Neuronal stem cell (in vitro differentiated cells): ENCODE measurements at regions not wholly inside any gene's neighbourhood (a gene's known extent, or its start where the extent isn't known, plus 50 kb on each side); places are given as distances from the start of the nearest gene placed in this dataset.
A peak's percentile ranks its signal among the peaks of the same experiment; 100 is the strongest.
"Not testable (repeated sequence)": the region's sequence is repeated elsewhere in the genome, so short reads cannot be mapped to it uniquely, and the experiment has no call there.

Source experiments
- DNase-seq: peaks from one replicate; pipeline ENCODE4 v3.0.0-alpha.2; 2013; ENCODE audit warnings: low spot score
- H2AFZ ChIP-seq: one replicate; pipeline ENCODE4 v1.6.1; 2013; ENCODE audit warnings: mild to moderate bottlenecking, low read length, inconsistent platforms
- H2AK5ac ChIP-seq: 2 replicates; pipeline ENCODE4 v1.6.1; 2013; ENCODE audit warnings: low read depth, mild to moderate bottlenecking, inconsistent platforms, low read length, moderate library complexity, mixed read lengths
- H2BK120ac ChIP-seq: 2 replicates; pipeline ENCODE4 v1.6.1; 2013; ENCODE audit warnings: low read depth, mild to moderate bottlenecking, inconsistent platforms, low read length, moderate library complexity, mixed read lengths
- H2BK12ac ChIP-seq: one replicate; pipeline ENCODE4 v1.6.1; 2013; ENCODE audit warnings: low read length, inconsistent platforms
- H2BK15ac ChIP-seq: 2 replicates; pipeline ENCODE4 v1.6.1; 2013; ENCODE audit warnings: mild to moderate bottlenecking, low read length, inconsistent platforms, mixed read lengths
- H2BK5ac ChIP-seq: one replicate; pipeline ENCODE4 v1.6.1; 2013; ENCODE audit warnings: inconsistent platforms, mild to moderate bottlenecking, low read length, moderate library complexity
- H3K14ac ChIP-seq: one replicate; pipeline ENCODE4 v1.6.1; 2013; ENCODE audit warnings: low read length, inconsistent platforms
- H3K18ac ChIP-seq: 2 replicates; pipeline ENCODE4 v1.6.1; 2013; ENCODE audit warnings: low read length, inconsistent platforms
- H3K23ac ChIP-seq: 2 replicates; pipeline ENCODE4 v1.6.1; 2013; ENCODE audit warnings: low read depth, mild to moderate bottlenecking, mixed read lengths, low read length, inconsistent platforms; ENCODE audit not compliant: poor library complexity
- H3K27ac ChIP-seq: replicated peaks from 3 replicates; pipeline ENCODE4 v1.5.1; 2013; ENCODE audit warnings: low read length, inconsistent platforms
- H3K27me3 ChIP-seq, 3 experiments: 2 replicates each; pipeline ENCODE4 v1.6.1; 2013; ENCODE audit warnings: low read length in 3 of 3, mild to moderate bottlenecking in 2 of 3, inconsistent platforms in 1 of 3, low read depth in 1 of 3, mixed read lengths in 1 of 3, moderate library complexity in 1 of 3; ENCODE audit not compliant: control insufficient read depth in 3 of 3, insufficient read depth in 3 of 3
- H3K36me3 ChIP-seq, 2 donors: replicated peaks in 1 of 2; 2 replicates each; pipeline ENCODE4 v1.6.1; 2013; ENCODE audit warnings: low read length in 2 of 2; ENCODE audit not compliant: control insufficient read depth in 2 of 2, insufficient read depth in 2 of 2
- H3K4ac ChIP-seq: 2 replicates; pipeline ENCODE4 v1.6.1; 2013; ENCODE audit warnings: inconsistent platforms, mild to moderate bottlenecking, low read length, moderate library complexity
- H3K4me1 ChIP-seq, 2 donors: 1 replicate in 1 of 2; 2 replicates in 1 of 2; pipeline ENCODE4 v1.6.1; 2013; ENCODE audit warnings: low read length in 2 of 2, low read depth in 1 of 2; ENCODE audit not compliant: control insufficient read depth in 2 of 2, insufficient read depth in 1 of 2
- H3K4me2 ChIP-seq: one replicate; pipeline ENCODE4 v1.6.1; 2013; ENCODE audit warnings: mild to moderate bottlenecking, low read length, inconsistent platforms; ENCODE audit not compliant: insufficient read depth, poor library complexity, severe bottlenecking
- H3K4me3 ChIP-seq, 2 donors: 2 replicates each; pipeline ENCODE4 v1.5.1; 2013; ENCODE audit warnings: low read length in 2 of 2, mild to moderate bottlenecking in 2 of 2, inconsistent platforms in 1 of 2, moderate library complexity in 1 of 2
- H3K79me1 ChIP-seq: one replicate; pipeline ENCODE4 v1.6.1; 2013; ENCODE audit warnings: low read depth, mild to moderate bottlenecking, inconsistent platforms, low read length, moderate library complexity
- H3K9ac ChIP-seq: one replicate; pipeline ENCODE4 v1.6.1; 2013; ENCODE audit warnings: mild to moderate bottlenecking, low read depth, low read length, inconsistent platforms; ENCODE audit not compliant: poor library complexity
- H3K9me3 ChIP-seq, 2 donors: replicated peaks in 1 of 2; 2 replicates each; pipeline versions ENCODE3 to v1.6.1; 2013; ENCODE audit warnings: low read length in 2 of 2, mild to moderate bottlenecking in 2 of 2, inconsistent platforms in 1 of 2, low read depth in 1 of 2, mixed read lengths in 1 of 2, moderate library complexity in 1 of 2; ENCODE audit not compliant: control insufficient read depth in 2 of 2, insufficient read depth in 1 of 2
- H4K8ac ChIP-seq: one replicate; pipeline ENCODE4 v1.6.1; 2013; ENCODE audit warnings: low read depth, mild to moderate bottlenecking, inconsistent platforms, low read length, moderate library complexity
- H4K91ac ChIP-seq: one replicate; pipeline ENCODE4 v1.6.1; 2013; ENCODE audit warnings: low read length, low read depth, mild to moderate bottlenecking, inconsistent platforms; ENCODE audit not compliant: poor library complexity
- WGBS, 2 donors: extraction: QIAGEN DNeasy Blood & Tissue Kit; methylation state at CpG; one replicate each; pipeline ENCODE4 v1.1.7; 2013; ENCODE audit warnings: missing lambda C conversion rate in 2 of 2, mixed read lengths in 1 of 2; ENCODE audit not compliant: insufficient read length in 2 of 2, insufficient replicate concordance in 1 of 2; ENCODE audit errors: extremely low coverage in 2 of 2; 5-methylcytosine and 5-hydroxymethylcytosine counted together

DNA sequence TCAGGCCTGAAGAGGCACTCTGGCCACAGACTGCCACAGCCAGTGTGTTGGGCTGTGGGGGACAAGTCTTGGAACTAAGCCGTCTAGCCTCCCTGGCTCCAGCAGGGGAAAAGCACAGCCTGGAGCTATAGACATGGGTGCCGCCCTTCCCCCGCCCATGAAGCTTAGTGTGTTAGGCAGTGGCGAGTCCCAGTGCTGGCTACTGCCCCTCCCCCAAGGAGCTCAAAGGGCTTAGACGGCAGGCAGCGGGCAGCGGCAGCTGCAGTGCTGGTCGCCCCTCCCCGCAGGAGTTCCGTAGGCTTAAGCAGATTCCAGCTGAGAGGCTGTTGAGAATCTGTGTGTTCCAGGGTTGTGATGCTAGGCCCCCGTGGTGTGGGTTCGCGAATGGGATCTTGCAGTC lies 135.8 kb upstream of the RORA start:
- peak; percentile 41 for DNase-seq
- Histone ChIP-seq H2AFZ (peak overlapping the region; percentile 7), H3K14ac (peak overlapping the region; percentile 38), H3K4me1 (peaks cover 0 to 9% of the 10 kb centered on the region in 2 donors), H3K27ac (no peak overlapping the region), H2BK120ac (no peak overlapping the region), H3K4ac (no peak overlapping the region), H3K18ac (peak overlapping the region; percentile 96), H3K23ac (peak overlapping the region; percentile 93), H3K4me2 (peak overlapping the region; percentile 40), H3K9me3 (no peaks in the 10 kb centered on the region), H2AK5ac (peak overlapping the region; percentile 27), H3K36me3 (no peaks in the 10 kb centered on the region), H2BK5ac (peak overlapping the region; percentile 39), H2BK15ac (peak overlapping the region; percentile 85), H3K9ac (no peak overlapping the region), H4K91ac (peak overlapping the region; percentile 92), H3K27me3 (no peaks in the 10 kb centered on the region), H3K79me1 (no peaks in the 10 kb centered on the region), H3K4me3 (peak overlapping the region in 1 of 2 donors; percentile 58), H2BK12ac (no peak overlapping the region), H4K8ac (peak overlapping the region; percentile 82)
- WGBS, 2 donors = no CpG with 5 or more reads among the region's 13 CpGs

DNA sequence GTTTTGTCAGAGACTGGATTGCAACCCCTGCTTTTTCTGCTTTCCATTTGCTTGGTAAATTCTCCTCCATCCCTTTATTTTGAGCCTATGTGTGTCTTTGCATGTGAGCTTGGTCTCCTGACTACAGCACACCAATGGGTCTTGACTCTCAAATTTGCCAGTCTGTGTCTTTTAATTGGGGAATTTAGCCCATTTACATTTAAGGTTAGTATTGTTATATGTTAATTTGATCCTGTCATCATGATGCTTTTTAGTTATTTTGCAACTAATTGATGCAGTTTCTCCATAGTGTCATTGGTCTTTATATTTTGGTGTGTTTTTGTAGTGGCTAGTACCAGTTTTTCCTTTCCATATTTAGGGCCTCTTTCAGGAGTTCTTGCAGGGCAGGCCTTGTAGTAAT lies 133.8 kb upstream of the RORA start:
- not testable (repeated sequence) for H3K4me2 ChIP-seq, H3K4me3 ChIP-seq, H2AK5ac ChIP-seq, H3K4me1 ChIP-seq, H3K18ac ChIP-seq, H3K4ac ChIP-seq, H3K9me3 ChIP-seq, H2AFZ ChIP-seq, H3K79me1 ChIP-seq, H3K23ac ChIP-seq, H2BK120ac ChIP-seq, H3K36me3 ChIP-seq, DNase-seq, H2BK12ac ChIP-seq, H2BK5ac ChIP-seq, H3K27ac ChIP-seq, H3K14ac ChIP-seq, H4K91ac ChIP-seq, H3K9ac ChIP-seq, H4K8ac ChIP-seq, H2BK15ac ChIP-seq, H3K27me3 ChIP-seq

GRCh38 chr15:61344293-61344692 lies 115.2 kb upstream of the RORA start:
- no peak overlapping the region for H3K4ac ChIP-seq
- no peak overlapping the region for H3K14ac ChIP-seq
- no peak overlapping the region for H2AK5ac ChIP-seq
- H2BK120ac ChIP-seq = no peak overlapping the region
- H3K9me3 ChIP-seq = peaks cover 0 to 2% of the 10 kb centered on the region in 2 donors
- H2BK5ac ChIP-seq = no peak overlapping the region
- no peaks in the 10 kb centered on the region for H3K27me3 ChIP-seq
- no peak overlapping the region for H4K91ac ChIP-seq
- no peak overlapping the region for H3K23ac ChIP-seq
- H2BK15ac ChIP-seq = no peak overlapping the region
- no peak for DNase-seq
- no CpG with 5 or more reads among the region's 2 CpGs for WGBS, 2 donors
- no peak overlapping the region for H2BK12ac ChIP-seq
- H3K27ac ChIP-seq = no peak overlapping the region
- H3K4me1 ChIP-seq = no peaks in the 10 kb centered on the region
- no peak overlapping the region for H3K4me2 ChIP-seq
- no peaks in the 10 kb centered on the region for H3K36me3 ChIP-seq
- H3K18ac ChIP-seq = no peak overlapping the region
- H2AFZ ChIP-seq = no peak overlapping the region
- no peak overlapping the region for H3K9ac ChIP-seq
- H4K8ac ChIP-seq = no peak overlapping the region
- H3K79me1 ChIP-seq = no peaks in the 10 kb centered on the region
- no peak overlapping the region for H3K4me3 ChIP-seq

GRCh38 chr15:61342390-61342789 lies 113.3 kb upstream of the RORA start:
- Histone ChIP-seq H3K18ac (no peak overlapping the region), H3K9ac (no peak overlapping the region), H3K4ac (no peak overlapping the region), H4K8ac (no peak overlapping the region), H3K27ac (no peak overlapping the region), H3K23ac (no peak overlapping the region), H3K36me3 (no peaks in the 10 kb centered on the region), H2BK5ac (no peak overlapping the region), H3K79me1 (no peaks in the 10 kb centered on the region), H2AK5ac (no peak overlapping the region), H3K4me1 (no peaks in the 10 kb centered on the region), H2BK120ac (no peak overlapping the region), H2BK15ac (no peak overlapping the region), H3K9me3 (peaks cover 0 to 2% of the 10 kb centered on the region in 2 donors), H3K14ac (no peak overlapping the region), H3K4me2 (no peak overlapping the region), H3K27me3 (no peaks in the 10 kb centered on the region), H3K4me3 (no peak overlapping the region), H2AFZ (no peak overlapping the region), H4K91ac (no peak overlapping the region), H2BK12ac (no peak overlapping the region)
- no CpG with 5 or more reads among the region's 2 CpGs for WGBS, 2 donors
- no peak for DNase-seq
